ENCODE measurements at regions not wholly inside any gene's neighbourhood (a gene's known extent, or its start where the extent isn't known, plus 50 kb on each side); places are given as distances from the start of the nearest gene placed in this dataset.

DNA sequence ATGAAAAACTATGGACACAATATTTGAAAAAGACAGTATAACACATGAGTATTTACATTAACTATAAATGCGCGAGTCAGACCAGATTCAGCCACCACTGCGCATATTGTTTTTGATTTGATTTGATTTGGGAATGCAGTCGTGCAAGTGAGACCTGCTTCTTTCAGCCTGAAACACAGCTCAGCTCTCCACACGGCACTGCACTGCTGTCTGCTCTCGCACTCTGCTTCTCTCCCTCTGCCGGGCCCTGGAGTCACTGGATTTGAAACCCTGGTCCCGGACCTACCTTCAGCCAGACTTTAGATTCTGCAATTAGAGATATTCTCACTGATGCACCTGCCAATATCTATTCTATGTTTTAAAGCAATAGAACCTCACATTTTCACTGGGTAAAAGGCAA, 143.9 kb upstream of the TMEM132C start:
- Histone ChIP-seq H3K4me1 (ENCODE audit: control insufficient read depth in 2 of 2, insufficient read depth in 1 of 2, low read depth in 1 of 2, low read length in 2 of 2) (no peaks in the 10 kb centered on the region), H2BK5ac (ENCODE audit: low read length) (no peak overlapping the region), H2BK12ac (ENCODE audit: low read length) (no peak overlapping the region), H3K27me3 (ENCODE audit: control insufficient read depth in 3 of 3, insufficient read depth in 3 of 3, low read depth in 1 of 3, low read length in 3 of 3) (no peaks in the 10 kb centered on the region), H4K91ac (ENCODE audit: low read depth, low read length, poor library complexity) (no peak overlapping the region), H3K79me1 (ENCODE audit: low read depth, low read length) (no peaks in the 10 kb centered on the region), H2AK5ac (ENCODE audit: low read depth, low read length) (no peak overlapping the region), H3K27ac (replicated peaks; ENCODE audit: low read length) (no peak overlapping the region), H3K4ac (ENCODE audit: low read length) (no peak overlapping the region), H3K4me3 (ENCODE audit: low read length in 2 of 2) (no peak overlapping the region), H3K18ac (ENCODE audit: low read length) (no peak overlapping the region), H3K14ac (ENCODE audit: low read length) (no peak overlapping the region), H2BK15ac (ENCODE audit: low read length) (no peak overlapping the region), H3K23ac (ENCODE audit: low read depth, low read length, poor library complexity) (no peak overlapping the region), H2BK120ac (ENCODE audit: low read depth, low read length) (no peak overlapping the region), H4K8ac (ENCODE audit: low read depth, low read length) (no peak overlapping the region), H2AFZ (ENCODE audit: low read length) (no peak overlapping the region), H3K9ac (ENCODE audit: low read depth, low read length, poor library complexity) (no peak overlapping the region), H3K36me3 (replicated peaks in 1 of 2; ENCODE audit: control insufficient read depth in 2 of 2, insufficient read depth in 2 of 2, low read length in 2 of 2) (no peaks in the 10 kb centered on the region), H3K4me2 (ENCODE audit: insufficient read depth, low read length, poor library complexity, severe bottlenecking) (no peak overlapping the region), H3K9me3 (replicated peaks in 1 of 2; ENCODE audit: control insufficient read depth in 2 of 2, insufficient read depth in 1 of 2, low read depth in 1 of 2, low read length in 2 of 2) (peaks cover 0 to 3% of the 10 kb centered on the region in 2 donors)
- WGBS, 2 donors (ENCODE audit: extremely low coverage in 2 of 2, insufficient read length in 2 of 2, insufficient replicate concordance in 1 of 2) = no CpG with 5 or more reads among the region's 8 CpGs
- DNase-seq (ENCODE audit: low spot score) = no peak

DNA sequence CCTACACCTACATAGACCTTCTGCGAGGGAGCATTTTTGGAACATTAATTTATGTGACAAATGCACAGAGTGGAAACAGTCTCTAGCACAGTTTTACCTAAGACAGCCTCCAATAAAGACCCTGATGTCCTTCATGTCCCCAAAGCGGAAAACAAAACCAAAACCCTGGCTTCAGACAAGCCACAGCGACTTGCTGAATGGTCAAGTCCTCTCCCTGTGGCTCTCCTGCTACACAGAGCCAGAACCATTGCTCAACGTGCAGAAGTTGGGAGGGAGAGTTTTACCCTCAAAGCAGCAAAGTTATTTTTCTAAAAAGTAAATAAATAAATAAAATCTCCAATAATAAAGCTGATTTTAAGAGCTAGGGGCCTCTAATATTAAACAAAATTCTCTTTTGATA, 135.0 kb upstream of the TMEM132C start:
- Histone ChIP-seq H3K14ac (ENCODE audit: low read length) (no peak overlapping the region), H3K9ac (ENCODE audit: low read depth, low read length, poor library complexity) (no peak overlapping the region), H3K79me1 (ENCODE audit: low read depth, low read length) (no peaks in the 10 kb centered on the region), H2BK120ac (ENCODE audit: low read depth, low read length) (no peak overlapping the region), H3K4ac (ENCODE audit: low read length) (no peak overlapping the region), H3K36me3 (replicated peaks in 1 of 2; ENCODE audit: control insufficient read depth in 2 of 2, insufficient read depth in 2 of 2, low read length in 2 of 2) (no peaks in the 10 kb centered on the region), H3K4me3 (ENCODE audit: low read length in 2 of 2) (no peak overlapping the region), H2BK12ac (ENCODE audit: low read length) (no peak overlapping the region), H3K27ac (replicated peaks; ENCODE audit: low read length) (no peak overlapping the region), H2BK5ac (ENCODE audit: low read length) (no peak overlapping the region), H4K8ac (ENCODE audit: low read depth, low read length) (no peak overlapping the region), H3K27me3 (ENCODE audit: control insufficient read depth in 3 of 3, insufficient read depth in 3 of 3, low read depth in 1 of 3, low read length in 3 of 3) (no peaks in the 10 kb centered on the region), H3K4me2 (ENCODE audit: insufficient read depth, low read length, poor library complexity, severe bottlenecking) (no peak overlapping the region), H3K23ac (ENCODE audit: low read depth, low read length, poor library complexity) (no peak overlapping the region), H2BK15ac (ENCODE audit: low read length) (no peak overlapping the region), H3K4me1 (ENCODE audit: control insufficient read depth in 2 of 2, insufficient read depth in 1 of 2, low read depth in 1 of 2, low read length in 2 of 2) (peaks cover 0 to 2% of the 10 kb centered on the region in 2 donors), H3K18ac (ENCODE audit: low read length) (no peak overlapping the region), H2AK5ac (ENCODE audit: low read depth, low read length) (no peak overlapping the region), H2AFZ (ENCODE audit: low read length) (no peak overlapping the region), H3K9me3 (replicated peaks in 1 of 2; ENCODE audit: control insufficient read depth in 2 of 2, insufficient read depth in 1 of 2, low read depth in 1 of 2, low read length in 2 of 2) (peaks cover 0 to under 1% of the 10 kb centered on the region in 2 donors), H4K91ac (ENCODE audit: low read depth, low read length, poor library complexity) (no peak overlapping the region)
- WGBS, 2 donors (ENCODE audit: extremely low coverage in 2 of 2, insufficient read length in 2 of 2, insufficient replicate concordance in 1 of 2) = no CpG with 5 or more reads among the region's 4 CpGs
- DNase-seq (ENCODE audit: low spot score) = no peak

DNA sequence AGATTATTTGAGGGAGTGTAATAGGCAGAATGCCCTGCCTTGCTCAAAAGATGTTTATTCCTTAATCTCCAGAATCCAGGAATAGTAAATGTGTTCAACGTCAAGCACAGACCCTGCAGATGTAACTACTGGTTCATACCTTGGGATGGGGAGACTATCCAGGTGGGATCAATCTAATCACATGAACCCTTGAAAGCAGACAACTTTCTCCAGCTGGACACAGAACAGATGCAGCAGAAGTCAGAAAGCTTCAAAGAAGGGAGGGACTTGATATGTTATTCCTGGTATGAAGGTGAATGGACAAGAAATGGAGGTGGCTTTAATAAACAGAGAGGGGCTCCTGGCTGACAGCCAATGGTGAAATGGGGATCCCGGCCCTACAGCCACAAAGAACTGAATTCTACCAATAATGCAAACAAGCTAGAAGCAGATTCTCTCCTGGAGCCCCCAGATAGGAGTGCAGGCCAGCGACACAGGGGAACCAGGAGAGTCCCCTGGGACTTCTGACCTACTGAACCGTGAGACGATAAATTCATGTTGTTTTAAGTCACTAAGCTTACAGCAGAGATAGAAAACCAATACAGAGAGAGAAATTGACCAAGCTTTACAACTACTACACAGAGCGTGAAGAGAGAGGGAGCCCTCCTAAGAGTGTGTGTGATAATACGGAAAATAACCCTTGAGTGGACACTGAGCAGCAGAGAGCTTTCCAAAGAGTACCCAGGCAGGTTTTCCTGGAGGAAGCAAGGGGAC, 133.5 kb upstream of the TMEM132C start:
- Histone ChIP-seq H2BK12ac (ENCODE audit: low read length) (no peak overlapping the region), H3K9ac (ENCODE audit: low read depth, low read length, poor library complexity) (no peak overlapping the region), H2BK120ac (ENCODE audit: low read depth, low read length) (no peak overlapping the region), H2AFZ (ENCODE audit: low read length) (no peak overlapping the region), H3K36me3 (replicated peaks in 1 of 2; ENCODE audit: control insufficient read depth in 2 of 2, insufficient read depth in 2 of 2, low read length in 2 of 2) (no peaks in the 10 kb centered on the region), H3K9me3 (replicated peaks in 1 of 2; ENCODE audit: control insufficient read depth in 2 of 2, insufficient read depth in 1 of 2, low read depth in 1 of 2, low read length in 2 of 2) (peaks cover 0 to 2% of the 10 kb centered on the region in 2 donors), H3K27ac (replicated peaks; ENCODE audit: low read length) (no peak overlapping the region), H3K4me3 (ENCODE audit: low read length in 2 of 2) (no peak overlapping the region), H3K27me3 (ENCODE audit: control insufficient read depth in 3 of 3, insufficient read depth in 3 of 3, low read depth in 1 of 3, low read length in 3 of 3) (no peaks in the 10 kb centered on the region), H3K23ac (ENCODE audit: low read depth, low read length, poor library complexity) (no peak overlapping the region), H2AK5ac (ENCODE audit: low read depth, low read length) (no peak overlapping the region), H3K18ac (ENCODE audit: low read length) (no peak overlapping the region), H4K8ac (ENCODE audit: low read depth, low read length) (no peak overlapping the region), H3K4ac (ENCODE audit: low read length) (no peak overlapping the region), H3K4me2 (ENCODE audit: insufficient read depth, low read length, poor library complexity, severe bottlenecking) (no peak overlapping the region), H3K4me1 (ENCODE audit: control insufficient read depth in 2 of 2, insufficient read depth in 1 of 2, low read depth in 1 of 2, low read length in 2 of 2) (peaks cover 0 to 2% of the 10 kb centered on the region in 2 donors), H2BK5ac (ENCODE audit: low read length) (no peak overlapping the region), H3K79me1 (ENCODE audit: low read depth, low read length) (no peaks in the 10 kb centered on the region), H2BK15ac (ENCODE audit: low read length) (no peak overlapping the region), H4K91ac (ENCODE audit: low read depth, low read length, poor library complexity) (no peak overlapping the region), H3K14ac (ENCODE audit: low read length) (no peak overlapping the region)
- no peak for DNase-seq (ENCODE audit: low spot score)
- WGBS, 2 donors (ENCODE audit: extremely low coverage in 2 of 2, insufficient read length in 2 of 2, insufficient replicate concordance in 1 of 2) = no CpG with 5 or more reads among the region's 7 CpGs

DNA sequence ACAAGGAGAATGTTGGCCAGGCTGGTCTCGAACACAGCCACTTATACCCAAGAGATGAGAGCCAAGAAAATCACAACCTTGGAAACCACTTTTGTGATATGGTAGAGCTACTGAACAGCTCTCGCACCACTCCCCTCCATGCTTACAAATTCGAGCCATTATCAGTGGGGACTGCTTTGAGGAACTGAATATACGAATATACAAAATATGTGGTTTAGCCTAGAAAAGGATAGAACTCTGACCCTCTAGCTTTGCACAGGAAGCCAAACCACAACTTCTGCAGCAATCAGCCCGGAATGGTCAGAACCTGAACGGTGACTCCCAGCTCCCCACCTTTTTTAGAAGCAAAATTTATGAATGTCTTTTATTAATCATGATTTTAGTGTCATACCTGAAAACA, 129.8 kb upstream of the TMEM132C start:
- Histone ChIP-seq H3K9me3 (replicated peaks in 1 of 2; ENCODE audit: control insufficient read depth in 2 of 2, insufficient read depth in 1 of 2, low read depth in 1 of 2, low read length in 2 of 2) (peaks cover 0 to 2% of the 10 kb centered on the region in 2 donors), H3K27ac (replicated peaks; ENCODE audit: low read length) (no peak overlapping the region), H4K91ac (ENCODE audit: low read depth, low read length, poor library complexity) (no peak overlapping the region), H2BK5ac (ENCODE audit: low read length) (no peak overlapping the region), H2AK5ac (ENCODE audit: low read depth, low read length) (no peak overlapping the region), H3K4me1 (ENCODE audit: control insufficient read depth in 2 of 2, insufficient read depth in 1 of 2, low read depth in 1 of 2, low read length in 2 of 2) (peaks cover 0 to 2% of the 10 kb centered on the region in 2 donors), H3K27me3 (ENCODE audit: control insufficient read depth in 3 of 3, insufficient read depth in 3 of 3, low read depth in 1 of 3, low read length in 3 of 3) (no peaks in the 10 kb centered on the region), H4K8ac (ENCODE audit: low read depth, low read length) (no peak overlapping the region), H3K14ac (ENCODE audit: low read length) (no peak overlapping the region), H3K36me3 (replicated peaks in 1 of 2; ENCODE audit: control insufficient read depth in 2 of 2, insufficient read depth in 2 of 2, low read length in 2 of 2) (no peaks in the 10 kb centered on the region), H3K4ac (ENCODE audit: low read length) (no peak overlapping the region), H3K4me3 (ENCODE audit: low read length in 2 of 2) (no peak overlapping the region), H3K23ac (ENCODE audit: low read depth, low read length, poor library complexity) (no peak overlapping the region), H2AFZ (ENCODE audit: low read length) (no peak overlapping the region), H2BK15ac (ENCODE audit: low read length) (no peak overlapping the region), H2BK120ac (ENCODE audit: low read depth, low read length) (no peak overlapping the region), H3K79me1 (ENCODE audit: low read depth, low read length) (no peaks in the 10 kb centered on the region), H2BK12ac (ENCODE audit: low read length) (no peak overlapping the region), H3K18ac (ENCODE audit: low read length) (no peak overlapping the region), H3K9ac (ENCODE audit: low read depth, low read length, poor library complexity) (no peak overlapping the region), H3K4me2 (ENCODE audit: insufficient read depth, low read length, poor library complexity, severe bottlenecking) (no peak overlapping the region)
- DNase-seq (ENCODE audit: low spot score) = no peak
- WGBS, 2 donors (ENCODE audit: extremely low coverage in 2 of 2, insufficient read length in 2 of 2, insufficient replicate concordance in 1 of 2) = no CpG with 5 or more reads among the region's 6 CpGs
